ENCODE measurements at regions not wholly inside any gene's neighbourhood (a gene's known extent, or its start where the extent isn't known, plus 50 kb on each side); places are given as distances from the start of the nearest gene placed in this dataset.

DNA sequence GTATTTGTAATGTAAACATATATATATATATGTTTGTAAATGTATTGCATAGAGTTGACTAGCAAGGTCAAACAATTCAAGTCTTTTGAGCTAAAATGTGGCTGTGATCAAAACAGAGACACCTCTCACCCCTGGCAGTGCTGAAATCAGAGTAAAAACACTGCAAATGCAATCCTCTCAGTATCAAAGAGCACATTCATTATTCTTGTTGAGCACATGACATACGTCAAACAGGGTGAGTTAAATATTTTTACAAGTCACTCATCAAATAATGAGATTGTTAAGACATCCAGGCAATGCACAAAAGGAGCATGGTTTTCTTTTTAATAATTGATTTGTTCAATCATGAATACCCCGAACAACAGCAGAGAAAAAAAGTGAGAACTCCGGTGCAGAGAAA lies 114.1 kb upstream of the KCNIP4 start:
- no peak overlapping the region for H2AFZ ChIP-seq (ENCODE audit: low read length)
- H3K9me3 ChIP-seq (ENCODE audit: low read length): no peaks in the 10 kb centered on the region
- no peaks in the 10 kb centered on the region for H4K20me1 ChIP-seq (ENCODE audit: insufficient read depth, low read length)
- no peaks in the 10 kb centered on the region for H3K27me3 ChIP-seq (ENCODE audit: insufficient read depth, low read length)
- no peak for TF ChIP-seq EZH2 (IDR thresholded peaks at IDR 0.05; ENCODE audit: borderline replicate concordance, low read length)
- TF ChIP-seq, protein P1, sequence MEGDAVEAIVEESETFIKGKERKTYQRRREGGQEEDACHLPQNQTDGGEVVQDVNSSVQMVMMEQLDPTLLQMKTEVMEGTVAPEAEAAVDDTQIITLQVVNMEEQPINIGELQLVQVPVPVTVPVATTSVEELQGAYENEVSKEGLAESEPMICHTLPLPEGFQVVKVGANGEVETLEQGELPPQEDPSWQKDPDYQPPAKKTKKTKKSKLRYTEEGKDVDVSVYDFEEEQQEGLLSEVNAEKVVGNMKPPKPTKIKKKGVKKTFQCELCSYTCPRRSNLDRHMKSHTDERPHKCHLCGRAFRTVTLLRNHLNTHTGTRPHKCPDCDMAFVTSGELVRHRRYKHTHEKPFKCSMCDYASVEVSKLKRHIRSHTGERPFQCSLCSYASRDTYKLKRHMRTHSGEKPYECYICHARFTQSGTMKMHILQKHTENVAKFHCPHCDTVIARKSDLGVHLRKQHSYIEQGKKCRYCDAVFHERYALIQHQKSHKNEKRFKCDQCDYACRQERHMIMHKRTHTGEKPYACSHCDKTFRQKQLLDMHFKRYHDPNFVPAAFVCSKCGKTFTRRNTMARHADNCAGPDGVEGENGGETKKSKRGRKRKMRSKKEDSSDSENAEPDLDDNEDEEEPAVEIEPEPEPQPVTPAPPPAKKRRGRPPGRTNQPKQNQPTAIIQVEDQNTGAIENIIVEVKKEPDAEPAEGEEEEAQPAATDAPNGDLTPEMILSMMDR (IDR thresholded peaks at IDR 0.05; ENCODE audit: low read length): no peak
- no peak overlapping the region for H3K27ac ChIP-seq (ENCODE audit: low read depth, low read length, poor library complexity, severe bottlenecking)
- no peaks in the 10 kb centered on the region for H3K36me3 ChIP-seq (ENCODE audit: insufficient read depth, low read length)
- H3K79me2 ChIP-seq (ENCODE audit: insufficient read depth, low read length): no peaks in the 10 kb centered on the region
- H3K9ac ChIP-seq (ENCODE audit: low read length): no peak overlapping the region
- H3K9me2 ChIP-seq (ENCODE audit: low read depth, low read length): no peaks in the 10 kb centered on the region
- H3K4me2 ChIP-seq (ENCODE audit: low read length): no peak overlapping the region
- H3K4me3 ChIP-seq (ENCODE audit: low read depth, low read length, poor library complexity, severe bottlenecking): no peak overlapping the region
- H3F3A ChIP-seq (ENCODE audit: insufficient read depth, low read length): no peaks in the 10 kb centered on the region
- H3K4me1 ChIP-seq (ENCODE audit: insufficient read depth, low read length, severe bottlenecking): no peaks in the 10 kb centered on the region

DNA sequence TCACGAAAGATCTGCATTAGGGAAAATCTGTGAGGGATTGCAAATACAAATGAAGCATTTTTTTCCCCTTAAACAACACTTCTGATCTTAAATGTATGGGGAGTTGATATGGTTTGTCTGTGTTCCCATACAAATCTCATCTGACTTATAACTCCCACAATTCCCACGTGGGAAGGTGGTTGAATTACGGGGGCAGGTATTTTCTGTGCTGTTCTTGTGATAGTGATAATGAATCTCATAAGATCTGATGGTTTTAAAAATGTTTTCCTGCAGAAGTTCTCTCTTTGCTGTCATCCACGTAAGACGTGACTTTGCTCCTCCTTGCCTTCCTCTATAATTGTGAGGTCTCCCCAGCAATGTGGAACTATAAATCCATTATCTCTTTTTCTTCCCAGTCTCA lies 107.4 kb upstream of the KCNIP4 start:
- Histone ChIP-seq H3K4me1 (ENCODE audit: insufficient read depth, low read length, severe bottlenecking) (no peaks in the 10 kb centered on the region), H3F3A (ENCODE audit: insufficient read depth, low read length) (no peaks in the 10 kb centered on the region), H3K9me3 (ENCODE audit: low read length) (no peaks in the 10 kb centered on the region), H3K9me2 (ENCODE audit: low read depth, low read length) (no peaks in the 10 kb centered on the region), H2AFZ (ENCODE audit: low read length) (no peak overlapping the region), H3K9ac (ENCODE audit: low read length) (no peak overlapping the region), H3K36me3 (ENCODE audit: insufficient read depth, low read length) (no peaks in the 10 kb centered on the region), H3K4me2 (ENCODE audit: low read length) (no peak overlapping the region), H3K79me2 (ENCODE audit: insufficient read depth, low read length) (no peaks in the 10 kb centered on the region), H3K27ac (ENCODE audit: low read depth, low read length, poor library complexity, severe bottlenecking) (no peak overlapping the region), H3K27me3 (ENCODE audit: insufficient read depth, low read length) (no peaks in the 10 kb centered on the region), H4K20me1 (ENCODE audit: insufficient read depth, low read length) (no peaks in the 10 kb centered on the region), H3K4me3 (ENCODE audit: low read depth, low read length, poor library complexity, severe bottlenecking) (no peak overlapping the region)
- TF ChIP-seq EZH2 (IDR thresholded peaks at IDR 0.05; ENCODE audit: borderline replicate concordance, low read length): no peak
- TF ChIP-seq, protein P1 (IDR thresholded peaks at IDR 0.05; ENCODE audit: low read length): no peak

DNA sequence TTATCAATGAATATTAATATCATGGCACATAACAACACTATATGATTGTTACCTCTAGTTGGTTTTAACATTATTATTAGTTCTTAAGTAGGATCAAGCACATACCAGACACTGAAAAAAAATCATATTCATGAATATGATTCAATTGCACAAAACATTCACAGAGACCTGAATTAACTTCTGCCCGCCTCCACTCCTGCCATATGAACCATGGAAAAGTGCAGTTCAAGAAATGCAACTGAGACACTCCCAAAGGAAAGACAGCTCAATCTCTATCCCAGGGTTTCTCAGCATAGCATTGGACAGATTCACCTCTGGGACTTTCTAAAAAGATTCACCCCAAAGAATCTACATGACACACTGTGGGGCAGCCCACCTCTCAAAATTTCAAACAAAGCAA lies 103.5 kb upstream of the KCNIP4 start:
- Histone ChIP-seq H3K4me1 (ENCODE audit: insufficient read depth, low read length, severe bottlenecking) (no peaks in the 10 kb centered on the region), H3K4me3 (ENCODE audit: low read depth, low read length, poor library complexity, severe bottlenecking) (no peak overlapping the region), H3K9me3 (ENCODE audit: low read length) (no peaks in the 10 kb centered on the region), H3K27me3 (ENCODE audit: insufficient read depth, low read length) (no peaks in the 10 kb centered on the region), H2AFZ (ENCODE audit: low read length) (no peak overlapping the region), H3K27ac (ENCODE audit: low read depth, low read length, poor library complexity, severe bottlenecking) (no peak overlapping the region), H3K9me2 (ENCODE audit: low read depth, low read length) (no peaks in the 10 kb centered on the region), H4K20me1 (ENCODE audit: insufficient read depth, low read length) (no peaks in the 10 kb centered on the region), H3K9ac (ENCODE audit: low read length) (no peak overlapping the region), H3K36me3 (ENCODE audit: insufficient read depth, low read length) (no peaks in the 10 kb centered on the region), H3K4me2 (ENCODE audit: low read length) (no peak overlapping the region), H3K79me2 (ENCODE audit: insufficient read depth, low read length) (no peaks in the 10 kb centered on the region), H3F3A (ENCODE audit: insufficient read depth, low read length) (no peaks in the 10 kb centered on the region)
- no peak for TF ChIP-seq EZH2 (IDR thresholded peaks at IDR 0.05; ENCODE audit: borderline replicate concordance, low read length)
- TF ChIP-seq, protein P1 (IDR thresholded peaks at IDR 0.05; ENCODE audit: low read length): no peak
